ENCODE measurements at regions not wholly inside any gene's neighbourhood (a gene's known extent, or its start where the extent isn't known, plus 50 kb on each side); places are given as distances from the start of the nearest gene placed in this dataset.

GRCh38 chr12:124183172-124183571 is 111.7 kb upstream of the RFLNA start:
- FAIRE-seq: no peak
- Histone ChIP-seq H3K9me3 (replicated peaks; ENCODE audit: control insufficient read depth, insufficient read depth, low read depth, low read length) (no peaks in the 10 kb centered on the region), H3K27me3 (ENCODE audit: control insufficient read depth in 2 of 2, insufficient read depth in 2 of 2, low read length in 2 of 2) (peaks cover 34 to 54% of the 10 kb centered on the region in 2 experiments), H3K9me1 (ENCODE audit: control insufficient read depth, insufficient read depth, low read length) (no peaks in the 10 kb centered on the region), H4K20me1 (replicated peaks; ENCODE audit: control insufficient read depth, insufficient read depth, low read length) (peaks cover 3% of the 10 kb centered on the region; the same call in 1 of the 2 replicates), H3K4me3 (no peak overlapping the region), H3K9ac (ENCODE audit: insufficient read depth in 1 of 2, low read depth in 2 of 2, low read length in 2 of 2) (no peak overlapping the region), H3K4me2 (ENCODE audit: insufficient read depth, low read length) (no peak overlapping the region), H3K79me2 (ENCODE audit: control insufficient read depth, insufficient read depth, low read length) (no peaks in the 10 kb centered on the region), H2AFZ (ENCODE audit: low read depth, low read length) (no peak overlapping the region), H3K4me1 (replicated peaks in 1 of 2; ENCODE audit: control insufficient read depth in 2 of 2, insufficient read depth in 2 of 2, low read length in 2 of 2) (peaks cover 0 to 4% of the 10 kb centered on the region in 2 experiments; a peak in 1 of 5 replicates), H3K36me3 (ENCODE audit: control insufficient read depth, insufficient read depth, low read length) (no peaks in the 10 kb centered on the region), H3K27ac (ENCODE audit: extremely low read depth, low read depth, low read length) (no peak overlapping the region)
- BruUV-seq (replicated peaks): no TSS peak
- intact Hi-C loops (cut with micrococcal nuclease) (no loop called here), in situ Hi-C loops (cut with MboI) (no loop called here)
- 9% methylated on average over 2 of the region's 2 CpGs for WGBS (ENCODE audit: insufficient coverage, low coverage, missing lambda C conversion rate)
- no peak for DNase-seq (ENCODE audit: extremely low read depth in 1 of 4, low spot score in 3 of 4)
- no peak for TF ChIP-seq L3MBTL2 (IDR thresholded peaks at IDR 0.05)
- TF ChIP-seq ZBTB1 (CRISPR knock-in tag; IDR thresholded peaks at IDR 0.05; ENCODE audit: borderline replicate concordance, low read depth): no peak
- TF ChIP-seq ZNF354B (CRISPR knock-in tag; IDR thresholded peaks at IDR 0.05): no peak
- no peak for TF ChIP-seq BDP1 (IDR thresholded peaks at IDR 0.05; ENCODE audit: insufficient read depth, insufficient read length)
- TF ChIP-seq EP300 (IDR thresholded peaks at IDR 0.05; ENCODE audit: low read length): no peak
- no peak for TF ChIP-seq TEAD4 (IDR thresholded peaks at IDR 0.05; ENCODE audit: low read length)
- TF ChIP-seq TEAD4 (CRISPR knock-in tag; IDR thresholded peaks at IDR 0.05; ENCODE audit: borderline replicate concordance): no peak
- no peak for TF ChIP-seq MCM2 (IDR thresholded peaks at IDR 0.05; ENCODE audit: low read depth)
- TF ChIP-seq ZNF174 (CRISPR knock-in tag; IDR thresholded peaks at IDR 0.05): no peak
- TF ChIP-seq CBFA2T2 (conservative IDR thresholded peaks at IDR 0.05): no peak
- TF ChIP-seq MCM5 (IDR thresholded peaks at IDR 0.05; ENCODE audit: low read depth): no peak
- TF ChIP-seq ZNF507 (tag; conservative IDR thresholded peaks at IDR 0.05): no peak
- TF ChIP-seq SMARCC2 (IDR thresholded peaks at IDR 0.05; ENCODE audit: low read depth): no peak
- no peak for TF ChIP-seq CREM (IDR thresholded peaks at IDR 0.05; ENCODE audit: low read depth)
- no peak for TF ChIP-seq ELF2 (CRISPR knock-in tag; IDR thresholded peaks at IDR 0.05)
- TF ChIP-seq U2AF1 (optimal IDR thresholded peaks at IDR 0.05; ENCODE audit: low read depth, low read length): no peak
- TF ChIP-seq CEBPG (CRISPR knock-in tag; IDR thresholded peaks at IDR 0.05): no peak
- no peak for TF ChIP-seq CEBPG (tag; conservative IDR thresholded peaks at IDR 0.05 in 1 of 2, IDR thresholded peaks at IDR 0.05 in 1 of 2)
- TF ChIP-seq SIX5 (IDR thresholded peaks at IDR 0.05; ENCODE audit: borderline replicate concordance in 1 of 2, insufficient read depth in 1 of 2, low read depth in 1 of 2, low read length in 2 of 2): no peak
- ChIA-PET POLR2A (no interaction called here), CTCF (ENCODE audit: low intra/inter-chr PET ratio) (no interaction called here)
- no peak for ATAC-seq
